PC-3 (cell line): ENCODE measurements at regions not wholly inside any gene's neighbourhood (a gene's known extent, or its start where the extent isn't known, plus 50 kb on each side); places are given as distances from the start of the nearest gene placed in this dataset.

Experiments
- EZH2phosphoT487 ChIP-seq: fragments of 300-600 bp; sonication (generic); IDR thresholded peaks from 2 replicates; pipeline ENCODE4 v1.6.1; 2018; ENCODE audit warnings: mild to moderate bottlenecking, antibody characterized with exemption, low read length, borderline replicate concordance
- TF ChIP-seq, protein P1 (sequence below): fragments of 300-600 bp; sonication (generic); conservative IDR thresholded peaks from 2 replicates; pipeline ENCODE4 v1.5.1; 2017; ENCODE audit warnings: antibody characterized with exemption, low read depth, mild to moderate bottlenecking, low read length

DNA sequence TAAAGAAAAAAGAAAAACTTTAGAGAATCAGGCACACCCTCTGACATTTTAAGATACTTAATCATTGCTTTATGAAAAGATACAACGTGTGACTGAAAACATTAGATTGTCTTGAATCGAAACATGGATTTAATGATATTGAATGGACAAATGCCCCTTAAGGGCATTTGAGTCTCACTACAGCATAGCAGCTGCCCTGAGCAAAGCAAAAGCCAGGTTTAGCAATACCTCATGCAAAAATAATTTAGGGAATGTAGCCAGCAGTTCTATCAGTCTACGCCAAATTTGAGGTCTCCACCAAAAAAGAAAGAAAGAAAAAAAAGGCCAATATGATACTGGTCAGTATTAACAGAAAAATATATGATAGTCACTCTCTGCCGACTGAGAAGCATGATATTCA, 56.6 kb upstream of the LMNB1 start:
- TF ChIP-seq, protein P1, sequence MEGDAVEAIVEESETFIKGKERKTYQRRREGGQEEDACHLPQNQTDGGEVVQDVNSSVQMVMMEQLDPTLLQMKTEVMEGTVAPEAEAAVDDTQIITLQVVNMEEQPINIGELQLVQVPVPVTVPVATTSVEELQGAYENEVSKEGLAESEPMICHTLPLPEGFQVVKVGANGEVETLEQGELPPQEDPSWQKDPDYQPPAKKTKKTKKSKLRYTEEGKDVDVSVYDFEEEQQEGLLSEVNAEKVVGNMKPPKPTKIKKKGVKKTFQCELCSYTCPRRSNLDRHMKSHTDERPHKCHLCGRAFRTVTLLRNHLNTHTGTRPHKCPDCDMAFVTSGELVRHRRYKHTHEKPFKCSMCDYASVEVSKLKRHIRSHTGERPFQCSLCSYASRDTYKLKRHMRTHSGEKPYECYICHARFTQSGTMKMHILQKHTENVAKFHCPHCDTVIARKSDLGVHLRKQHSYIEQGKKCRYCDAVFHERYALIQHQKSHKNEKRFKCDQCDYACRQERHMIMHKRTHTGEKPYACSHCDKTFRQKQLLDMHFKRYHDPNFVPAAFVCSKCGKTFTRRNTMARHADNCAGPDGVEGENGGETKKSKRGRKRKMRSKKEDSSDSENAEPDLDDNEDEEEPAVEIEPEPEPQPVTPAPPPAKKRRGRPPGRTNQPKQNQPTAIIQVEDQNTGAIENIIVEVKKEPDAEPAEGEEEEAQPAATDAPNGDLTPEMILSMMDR, result no peak
- TF ChIP-seq EZH2phosphoT487, result no peak
